Astrocyte of the hippocampus (primary cell): ENCODE measurements at regions not wholly inside any gene's neighbourhood (a gene's known extent, or its start where the extent isn't known, plus 50 kb on each side); places are given as distances from the start of the nearest gene placed in this dataset.

Experiments
- DNase-seq: peaks from one replicate; pipeline ENCODE4 v3.0.0; 2011; ENCODE audit warnings: low read depth, low spot score

GRCh38 chr1:81004011-81004410 is 796.7 kb upstream of the ADGRL2 start:
- DNase-seq = no peak

DNA sequence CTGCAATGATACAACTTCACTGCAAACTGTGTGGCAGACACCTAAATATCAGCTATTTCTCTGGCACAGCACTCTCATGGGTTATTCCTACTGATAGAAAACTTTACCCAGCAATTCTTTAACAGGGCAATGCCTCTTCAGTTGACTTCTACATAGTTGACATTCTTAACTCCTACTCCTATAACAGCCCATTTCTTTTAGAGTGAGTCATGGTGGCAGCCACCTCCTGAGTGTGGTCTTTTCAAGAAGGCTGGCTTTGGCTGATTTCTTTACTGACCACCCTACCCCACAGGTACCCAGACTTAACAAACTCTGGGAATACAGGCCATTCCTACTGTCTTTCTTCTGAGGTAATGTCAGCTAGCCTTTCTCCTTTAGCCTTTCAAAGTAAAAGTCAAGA is 805.8 kb upstream of the ADGRL2 start:
- peak; percentile 57 for DNase-seq

DNA sequence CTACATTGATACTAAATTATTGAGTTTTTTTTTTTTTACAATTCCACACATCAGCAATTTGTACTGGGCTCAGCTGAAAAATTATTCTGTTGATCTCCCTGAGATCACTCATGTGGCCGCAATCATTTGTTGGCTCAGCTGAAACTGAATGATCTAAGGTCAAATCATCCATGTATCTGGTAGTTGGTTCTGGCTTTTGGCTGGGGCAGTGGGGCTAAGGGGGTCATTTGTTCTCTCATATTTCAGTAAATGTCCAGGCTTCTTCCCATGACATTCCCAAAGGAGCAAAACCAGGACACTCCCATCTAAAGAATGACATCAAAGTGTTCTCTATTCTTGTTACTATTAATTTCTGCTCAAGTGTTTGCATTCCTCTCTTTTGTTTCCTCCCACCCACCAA is 806.7 kb upstream of the ADGRL2 start:
- DNase-seq = no peak

- DNase-seq = no peak
Observed at GRCh38 chr1:80993154-80993980, 807.4 kb upstream of the ADGRL2 start.

GRCh38 chr1:80989455-80989854 is 811.3 kb upstream of the ADGRL2 start:
- DNase-seq = no peak

GRCh38 chr1:80988926-80989325 is 811.8 kb upstream of the ADGRL2 start:
- no peak for DNase-seq

GRCh38 chr1:80987824-80988223 is 812.9 kb upstream of the ADGRL2 start:
- no peak for DNase-seq

DNA sequence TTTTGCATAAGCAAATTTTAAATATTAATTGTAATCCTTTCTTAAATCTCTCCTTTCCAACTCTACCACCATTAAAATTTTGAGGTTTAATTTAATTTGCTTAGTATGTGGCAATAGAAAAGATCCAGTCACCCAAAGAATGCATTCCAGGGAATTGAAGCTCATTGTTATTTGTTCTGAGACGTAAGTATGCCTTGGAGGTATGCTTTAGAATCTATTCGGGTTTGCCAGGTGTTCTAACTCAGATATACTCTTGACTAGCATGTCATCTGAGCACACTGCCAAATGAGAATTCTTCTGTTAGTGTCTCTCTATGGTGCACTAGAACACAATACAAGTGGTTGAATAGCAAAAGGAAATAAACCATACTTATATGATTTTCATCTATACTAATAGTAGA is 813.6 kb upstream of the ADGRL2 start:
- no peak for DNase-seq

DNA sequence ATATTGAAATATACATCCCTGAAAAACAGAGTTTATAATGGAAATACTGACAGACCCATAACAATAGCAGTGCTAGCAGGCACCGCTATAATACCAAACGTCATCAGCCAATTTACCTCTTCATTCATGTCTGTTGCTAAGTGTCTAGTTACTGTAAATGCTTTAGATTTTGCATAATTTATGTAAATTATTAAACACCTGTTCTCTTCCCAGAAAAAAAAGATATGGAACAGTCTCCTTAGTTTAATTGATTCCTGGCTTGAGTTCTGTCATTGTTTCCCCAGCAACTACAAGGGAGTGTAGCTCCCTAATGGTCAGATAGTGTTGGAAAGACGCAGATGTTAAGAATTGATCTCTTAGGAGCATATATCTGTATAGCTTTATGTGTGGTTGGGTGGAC is 817.9 kb upstream of the ADGRL2 start:
- DNase-seq = no peak

GRCh38 chr1:80973101-80973500 is 827.6 kb upstream of the ADGRL2 start:
- no peak for DNase-seq

GRCh38 chr1:80966266-80966665 is 834.5 kb upstream of the ADGRL2 start:
- DNase-seq = no peak

DNA sequence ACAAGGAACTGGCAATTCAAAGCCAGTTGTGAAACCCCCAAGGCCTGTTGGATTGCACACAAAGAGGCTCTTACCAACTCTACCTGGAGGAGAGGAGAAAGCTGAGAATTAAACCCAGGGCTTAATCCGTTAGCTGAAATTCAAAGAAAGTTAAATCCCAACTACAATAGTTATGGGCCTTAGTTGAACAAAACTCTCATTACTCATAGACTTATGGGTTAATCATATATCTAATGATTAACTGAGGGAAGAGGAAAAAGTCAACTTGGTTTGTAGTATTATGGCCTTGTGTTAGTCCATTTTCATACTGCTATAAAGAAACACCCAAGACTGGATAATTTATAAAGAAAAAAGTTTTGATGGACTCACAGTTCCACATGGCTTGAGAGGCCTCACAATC is 838.2 kb upstream of the ADGRL2 start:
- DNase-seq = no peak

GRCh38 chr1:80961464-80962190 is 839.1 kb upstream of the ADGRL2 start:
- DNase-seq = no peak

DNA sequence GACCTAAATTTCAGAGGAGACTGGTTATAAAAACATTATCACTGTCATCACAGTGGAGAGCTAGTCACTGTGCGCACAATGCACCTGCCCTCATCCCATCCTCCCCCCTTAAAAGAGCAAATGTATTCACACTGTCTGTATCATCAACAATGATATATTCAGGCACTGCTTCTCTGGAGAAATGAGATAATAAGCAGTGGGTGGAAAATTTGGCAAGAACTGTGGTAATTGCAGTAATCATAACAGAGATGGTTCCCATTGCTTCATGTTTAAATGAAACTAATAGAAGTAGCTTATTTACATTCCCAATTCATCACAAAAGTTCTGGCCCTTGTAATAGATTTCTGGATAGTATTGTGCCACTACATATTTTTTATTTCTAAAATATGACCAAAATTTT is 867.4 kb upstream of the ADGRL2 start:
- DNase-seq = no peak

DNA sequence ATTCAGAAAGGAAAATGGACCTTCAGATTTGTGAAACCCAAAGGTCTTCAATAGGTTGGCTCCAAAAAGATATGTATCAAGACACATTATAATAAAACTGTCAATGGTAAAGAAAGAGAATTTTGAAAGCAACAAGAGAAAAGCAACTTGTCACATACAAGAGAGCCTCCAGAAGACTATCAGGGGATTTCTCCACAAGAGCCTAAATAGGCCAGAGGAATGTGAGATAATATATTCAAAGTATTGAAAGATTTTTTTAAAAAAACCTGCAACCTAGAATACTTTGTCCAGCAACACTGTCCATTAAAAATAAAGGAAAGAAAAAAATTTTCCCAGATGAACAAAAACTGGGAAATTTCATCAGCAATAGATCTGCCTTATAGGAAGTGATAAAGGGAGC is 869.6 kb upstream of the ADGRL2 start:
- no peak for DNase-seq

DNA sequence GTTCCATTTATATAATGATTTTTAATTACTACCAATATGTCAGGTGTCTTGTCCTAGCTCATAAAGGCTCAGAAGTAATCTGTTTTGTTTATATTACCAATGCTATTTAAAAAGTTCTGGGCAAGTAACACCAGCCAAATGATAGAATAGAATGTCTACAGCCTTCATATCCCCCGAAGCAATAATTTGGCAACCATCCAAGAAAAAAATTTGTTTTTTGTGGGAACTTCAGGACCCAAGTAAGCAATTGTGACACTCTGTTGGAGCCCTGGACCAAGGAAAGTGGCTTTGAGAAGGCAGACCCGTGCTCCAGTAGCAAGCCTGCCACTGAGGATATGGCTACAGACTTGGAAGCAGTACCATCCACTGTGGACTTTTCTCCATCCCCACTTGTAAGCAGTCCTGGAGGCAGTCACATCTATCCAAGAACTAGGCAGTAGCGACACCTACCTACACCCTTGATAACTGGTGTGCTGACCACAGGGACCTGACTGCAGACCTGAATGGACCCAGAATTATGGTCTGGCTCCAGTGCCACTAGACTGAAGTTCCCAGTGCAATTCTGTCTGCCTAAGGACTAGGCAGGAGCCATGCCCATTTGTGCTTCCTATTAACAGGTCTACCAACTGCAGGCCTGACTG is 870.7 kb upstream of the ADGRL2 start:
- DNase-seq = no peak

- no peak for DNase-seq
Observed at GRCh38 chr1:80926531-80926930, 874.2 kb upstream of the ADGRL2 start.

DNA sequence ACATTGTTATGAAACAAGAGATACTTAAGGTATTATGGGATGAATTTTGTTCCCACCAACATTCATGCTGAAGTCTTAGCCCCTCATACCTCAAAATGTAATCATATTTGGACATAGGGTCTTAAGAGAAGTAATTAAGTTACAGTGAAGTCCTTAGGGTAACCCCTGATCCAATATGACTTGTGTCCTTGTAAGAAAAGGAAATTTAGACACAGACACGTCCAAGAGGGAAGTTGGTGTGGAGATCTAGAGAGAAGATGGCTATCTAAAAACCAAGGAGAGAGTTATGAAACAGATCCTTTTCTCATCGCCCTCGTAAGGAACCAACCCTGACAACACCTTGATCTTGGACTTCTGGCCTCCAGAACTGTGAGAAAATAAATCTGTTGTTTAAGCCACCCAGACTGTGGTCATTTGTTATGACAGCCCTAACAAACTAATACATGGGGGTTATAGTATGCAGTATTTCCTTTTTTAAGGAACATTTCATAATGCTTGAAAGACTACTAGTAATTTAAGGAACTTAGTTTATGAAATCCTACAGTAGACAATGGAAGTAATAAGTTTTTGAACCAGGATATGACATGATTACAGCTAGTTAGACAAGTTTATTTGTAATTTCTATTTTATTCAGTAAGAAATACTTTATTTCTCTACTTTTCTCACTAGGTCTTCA is 875.5 kb upstream of the ADGRL2 start:
- DNase-seq = no peak

GRCh38 chr1:80924290-80924689 is 876.4 kb upstream of the ADGRL2 start:
- no peak for DNase-seq

DNA sequence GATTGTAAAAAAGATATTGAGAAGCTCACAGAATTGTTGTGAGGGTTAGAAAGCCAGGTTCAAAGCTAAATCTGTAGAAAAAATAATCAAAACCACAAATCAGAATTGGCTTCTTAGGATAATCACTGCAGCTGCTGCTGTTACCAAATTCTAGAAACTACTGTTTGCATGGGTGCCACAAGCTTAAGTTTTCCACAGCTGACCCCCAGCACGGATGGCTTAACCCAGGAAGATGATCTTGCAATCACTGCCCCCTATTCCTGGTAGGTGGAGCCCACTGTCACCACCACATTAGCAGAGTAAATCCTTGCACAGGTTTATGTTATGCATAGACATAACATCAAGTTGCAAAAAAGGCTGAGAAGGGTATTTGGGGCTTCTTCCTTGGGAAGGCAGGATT is 877.8 kb upstream of the ADGRL2 start:
- no peak for DNase-seq

GRCh38 chr1:80919426-80919825 is 881.3 kb upstream of the ADGRL2 start:
- DNase-seq = no peak

DNA sequence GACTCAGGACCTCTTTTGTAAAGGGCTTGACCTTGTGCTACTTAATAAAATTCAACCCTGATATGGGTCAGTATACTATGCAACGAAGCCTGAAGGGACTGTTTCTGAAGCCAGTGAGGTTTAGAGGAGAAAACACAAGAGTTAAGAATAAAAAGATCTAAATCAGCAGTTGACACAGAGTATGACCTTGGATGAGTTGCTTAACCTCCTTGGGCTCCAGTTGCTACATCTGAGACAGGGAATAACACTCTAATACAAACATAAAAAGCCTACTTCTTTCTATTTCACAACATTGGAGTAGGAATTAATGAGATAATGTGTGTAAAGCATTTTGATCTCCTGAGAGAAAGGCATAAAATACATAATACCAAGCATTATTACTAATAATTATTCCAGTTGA is 882.4 kb upstream of the ADGRL2 start:
- no peak for DNase-seq
